ENCODE measurements at regions not wholly inside any gene's neighbourhood (a gene's known extent, or its start where the extent isn't known, plus 50 kb on each side); places are given as distances from the start of the nearest gene placed in this dataset.
A peak's percentile ranks its signal among the peaks of the same experiment; 100 is the strongest.
"Not testable (repeated sequence)": the region's sequence is repeated elsewhere in the genome, so short reads cannot be mapped to it uniquely, and the experiment has no call there.

- H3K9me3 ChIP-seq (ENCODE audit: control insufficient read depth, insufficient read depth, low read length); DNase-seq (ENCODE audit: low read depth in 4 of 6, low spot score in 6 of 6); H3K27ac ChIP-seq (ENCODE audit: low read depth, low read length); H3K27me3 ChIP-seq (ENCODE audit: control insufficient read depth, insufficient read depth, low read length); H3K4me3 ChIP-seq (ENCODE audit: low read depth, low read length); H3K36me3 ChIP-seq (ENCODE audit: control insufficient read depth, insufficient read depth, low read length); H3K4me1 ChIP-seq (ENCODE audit: control insufficient read depth, insufficient read depth, low read length): not testable (repeated sequence)
- 98% methylated on average over 16 of the region's 27 CpGs for WGBS (ENCODE audit: insufficient coverage)
Observed at GRCh38 chr5:92199035-92199434, 815.9 kb upstream of the ARRDC3 start.

- DNase-seq (ENCODE audit: low read depth in 4 of 6, low spot score in 6 of 6), result no peak
- Histone ChIP-seq H3K27me3 (ENCODE audit: control insufficient read depth, insufficient read depth, low read length) (no peaks in the 10 kb centered on the region), H3K9me3 (ENCODE audit: control insufficient read depth, insufficient read depth, low read length) (no peaks in the 10 kb centered on the region), H3K4me1 (ENCODE audit: control insufficient read depth, insufficient read depth, low read length) (no peaks in the 10 kb centered on the region), H3K4me3 (ENCODE audit: low read depth, low read length) (no peak overlapping the region), H3K27ac (ENCODE audit: low read depth, low read length) (no peak overlapping the region), H3K36me3 (ENCODE audit: control insufficient read depth, insufficient read depth, low read length) (no peaks in the 10 kb centered on the region)
- WGBS (ENCODE audit: insufficient coverage), result no CpG with 5 or more reads among the region's 1 CpG
Observed at GRCh38 chr5:92181656-92182055, 798.5 kb upstream of the ARRDC3 start.

- DNase-seq (ENCODE audit: low read depth in 4 of 6, low spot score in 6 of 6), result peak in 1 of 6 donors; percentile 52
- no peak overlapping the region for H3K4me3 ChIP-seq (ENCODE audit: low read depth, low read length)
- H3K9me3 ChIP-seq (ENCODE audit: control insufficient read depth, insufficient read depth, low read length), result no peaks in the 10 kb centered on the region
- H3K27ac ChIP-seq (ENCODE audit: low read depth, low read length), result no peak overlapping the region
- H3K4me1 ChIP-seq (ENCODE audit: control insufficient read depth, insufficient read depth, low read length), result no peaks in the 10 kb centered on the region
- no peaks in the 10 kb centered on the region for H3K27me3 ChIP-seq (ENCODE audit: control insufficient read depth, insufficient read depth, low read length)
- no peaks in the 10 kb centered on the region for H3K36me3 ChIP-seq (ENCODE audit: control insufficient read depth, insufficient read depth, low read length)
Observed at GRCh38 chr5:92180391-92180790, 797.3 kb upstream of the ARRDC3 start.

DNA sequence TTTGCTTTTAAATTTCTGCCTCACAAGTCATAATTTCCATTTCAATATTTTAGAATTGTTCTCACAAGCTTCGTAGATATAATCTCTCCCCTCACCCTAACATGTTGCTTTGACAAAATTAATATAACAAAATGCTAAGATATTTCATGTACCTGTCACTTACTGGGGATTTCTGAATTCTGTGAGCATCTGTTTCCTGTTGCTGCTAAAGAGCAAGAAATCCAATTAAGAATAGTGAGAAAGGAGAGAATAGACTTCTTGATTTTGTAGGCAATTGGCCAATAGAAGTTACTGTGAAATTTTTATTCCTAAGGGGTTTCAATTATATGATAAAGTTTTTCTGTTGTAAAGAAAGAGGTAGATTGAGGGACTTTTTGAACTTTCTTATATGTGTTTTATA is 796.5 kb upstream of the ARRDC3 start:
- Histone ChIP-seq H3K4me1 (ENCODE audit: control insufficient read depth, insufficient read depth, low read length) (no peaks in the 10 kb centered on the region), H3K27ac (ENCODE audit: low read depth, low read length) (no peak overlapping the region), H3K9me3 (ENCODE audit: control insufficient read depth, insufficient read depth, low read length) (no peaks in the 10 kb centered on the region), H3K36me3 (ENCODE audit: control insufficient read depth, insufficient read depth, low read length) (no peaks in the 10 kb centered on the region), H3K27me3 (ENCODE audit: control insufficient read depth, insufficient read depth, low read length) (no peaks in the 10 kb centered on the region), H3K4me3 (ENCODE audit: low read depth, low read length) (no peak overlapping the region)
- DNase-seq (ENCODE audit: low read depth in 4 of 6, low spot score in 6 of 6), result no peak
- WGBS (ENCODE audit: insufficient coverage), result no CpG with 5 or more reads among the region's 1 CpG

- no peaks in the 10 kb centered on the region for H3K4me1 ChIP-seq (ENCODE audit: control insufficient read depth, insufficient read depth, low read length)
- no peaks in the 10 kb centered on the region for H3K9me3 ChIP-seq (ENCODE audit: control insufficient read depth, insufficient read depth, low read length)
- no peak for DNase-seq (ENCODE audit: low read depth in 4 of 6, low spot score in 6 of 6)
- no peaks in the 10 kb centered on the region for H3K27me3 ChIP-seq (ENCODE audit: control insufficient read depth, insufficient read depth, low read length)
- no peaks in the 10 kb centered on the region for H3K36me3 ChIP-seq (ENCODE audit: control insufficient read depth, insufficient read depth, low read length)
- no peak overlapping the region for H3K4me3 ChIP-seq (ENCODE audit: low read depth, low read length)
- no CpG with 5 or more reads among the region's 1 CpG for WGBS (ENCODE audit: insufficient coverage)
- no peak overlapping the region for H3K27ac ChIP-seq (ENCODE audit: low read depth, low read length)
Observed at GRCh38 chr5:92177926-92178487, 794.9 kb upstream of the ARRDC3 start.

GRCh38 chr5:92163906-92164305 is 780.8 kb upstream of the ARRDC3 start:
- Histone ChIP-seq H3K27me3 (ENCODE audit: control insufficient read depth, insufficient read depth, low read length) (no peaks in the 10 kb centered on the region), H3K4me1 (ENCODE audit: control insufficient read depth, insufficient read depth, low read length) (no peaks in the 10 kb centered on the region), H3K27ac (ENCODE audit: low read depth, low read length) (no peak overlapping the region), H3K4me3 (ENCODE audit: low read depth, low read length) (no peak overlapping the region), H3K36me3 (ENCODE audit: control insufficient read depth, insufficient read depth, low read length) (no peaks in the 10 kb centered on the region), H3K9me3 (ENCODE audit: control insufficient read depth, insufficient read depth, low read length) (no peaks in the 10 kb centered on the region)
- WGBS (ENCODE audit: insufficient coverage), result 100% methylated on average over 1 of the region's 2 CpGs
- no peak for DNase-seq (ENCODE audit: low read depth in 4 of 6, low spot score in 6 of 6)

DNA sequence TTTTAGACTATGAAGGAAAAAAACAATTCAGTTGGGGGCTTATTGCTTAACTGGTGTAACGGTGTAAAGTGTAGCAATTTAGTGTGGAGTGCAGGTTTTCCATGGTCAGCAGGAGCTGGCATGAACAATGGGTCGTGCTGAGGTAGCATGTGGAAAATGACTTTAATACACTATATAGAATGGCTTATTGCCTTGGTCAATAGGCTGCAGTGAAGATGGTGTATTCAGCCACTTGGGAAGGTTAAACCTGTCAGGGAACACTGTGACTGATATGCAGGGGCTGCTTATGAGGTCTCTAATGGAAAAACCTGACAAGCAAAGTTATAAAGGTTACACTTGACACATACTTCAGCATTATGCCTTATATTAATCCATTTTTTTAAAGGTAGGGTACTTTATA is 764.7 kb upstream of the ARRDC3 start:
- H3K4me1 ChIP-seq (ENCODE audit: control insufficient read depth, insufficient read depth, low read length), result no peaks in the 10 kb centered on the region
- H3K27me3 ChIP-seq (ENCODE audit: control insufficient read depth, insufficient read depth, low read length), result no peaks in the 10 kb centered on the region
- no peaks in the 10 kb centered on the region for H3K36me3 ChIP-seq (ENCODE audit: control insufficient read depth, insufficient read depth, low read length)
- no peaks in the 10 kb centered on the region for H3K9me3 ChIP-seq (ENCODE audit: control insufficient read depth, insufficient read depth, low read length)
- WGBS (ENCODE audit: insufficient coverage), result 60% methylated on average over 1 of the region's 2 CpGs
- H3K27ac ChIP-seq (ENCODE audit: low read depth, low read length), result no peak overlapping the region
- no peak overlapping the region for H3K4me3 ChIP-seq (ENCODE audit: low read depth, low read length)
- peak in 1 of 6 donors; percentile 86 for DNase-seq (ENCODE audit: low read depth in 4 of 6, low spot score in 6 of 6)

- peak in 1 of 6 donors; percentile 84 for DNase-seq (ENCODE audit: low read depth in 4 of 6, low spot score in 6 of 6)
- Histone ChIP-seq H3K4me1 (ENCODE audit: control insufficient read depth, insufficient read depth, low read length) (no peaks in the 10 kb centered on the region), H3K36me3 (ENCODE audit: control insufficient read depth, insufficient read depth, low read length) (no peaks in the 10 kb centered on the region), H3K9me3 (ENCODE audit: control insufficient read depth, insufficient read depth, low read length) (no peaks in the 10 kb centered on the region), H3K27me3 (ENCODE audit: control insufficient read depth, insufficient read depth, low read length) (no peaks in the 10 kb centered on the region), H3K27ac (ENCODE audit: low read depth, low read length) (no peak overlapping the region), H3K4me3 (ENCODE audit: low read depth, low read length) (no peak overlapping the region)
- 41% methylated on average over 2 of the region's 3 CpGs for WGBS (ENCODE audit: insufficient coverage)
Observed at GRCh38 chr5:92147266-92147665, 764.1 kb upstream of the ARRDC3 start.

DNA sequence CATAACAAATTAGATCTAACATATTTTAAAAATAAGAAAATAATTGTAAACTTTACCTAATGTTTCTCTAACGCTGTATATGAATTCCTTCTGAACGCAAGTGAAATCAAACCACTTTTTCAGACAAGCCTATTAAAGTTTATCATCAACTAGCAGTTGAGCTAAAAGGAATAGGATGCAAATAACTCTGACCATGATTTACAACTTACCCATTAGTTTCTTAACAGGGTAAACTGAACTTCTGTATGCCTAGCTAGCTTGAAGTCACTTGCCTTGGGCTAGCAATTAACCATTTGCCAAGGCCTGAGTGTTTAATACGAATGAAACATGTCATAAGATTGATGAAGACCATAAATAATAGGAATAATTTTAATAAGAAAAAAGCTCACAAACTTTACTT is 762.7 kb upstream of the ARRDC3 start:
- H3K36me3 ChIP-seq (ENCODE audit: control insufficient read depth, insufficient read depth, low read length), result no peaks in the 10 kb centered on the region
- H3K27me3 ChIP-seq (ENCODE audit: control insufficient read depth, insufficient read depth, low read length), result no peaks in the 10 kb centered on the region
- H3K4me3 ChIP-seq (ENCODE audit: low read depth, low read length), result no peak overlapping the region
- DNase-seq (ENCODE audit: low read depth in 4 of 6, low spot score in 6 of 6), result no peak
- no peak overlapping the region for H3K27ac ChIP-seq (ENCODE audit: low read depth, low read length)
- no CpG with 5 or more reads among the region's 3 CpGs for WGBS (ENCODE audit: insufficient coverage)
- no peaks in the 10 kb centered on the region for H3K4me1 ChIP-seq (ENCODE audit: control insufficient read depth, insufficient read depth, low read length)
- H3K9me3 ChIP-seq (ENCODE audit: control insufficient read depth, insufficient read depth, low read length), result no peaks in the 10 kb centered on the region

GRCh38 chr5:92144824-92145223 is 761.7 kb upstream of the ARRDC3 start:
- DNase-seq (ENCODE audit: low read depth in 4 of 6, low spot score in 6 of 6), result no peak
- Histone ChIP-seq H3K36me3 (ENCODE audit: control insufficient read depth, insufficient read depth, low read length) (no peaks in the 10 kb centered on the region), H3K9me3 (ENCODE audit: control insufficient read depth, insufficient read depth, low read length) (no peaks in the 10 kb centered on the region), H3K4me1 (ENCODE audit: control insufficient read depth, insufficient read depth, low read length) (no peaks in the 10 kb centered on the region), H3K27me3 (ENCODE audit: control insufficient read depth, insufficient read depth, low read length) (no peaks in the 10 kb centered on the region), H3K4me3 (ENCODE audit: low read depth, low read length) (no peak overlapping the region), H3K27ac (ENCODE audit: low read depth, low read length) (no peak overlapping the region)
- 80% methylated on average over 1 of the region's 3 CpGs for WGBS (ENCODE audit: insufficient coverage)
